Lower leg skin (tissue), 3 donors: ENCODE measurements at regions not wholly inside any gene's neighbourhood (a gene's known extent, or its start where the extent isn't known, plus 50 kb on each side); places are given as distances from the start of the nearest gene placed in this dataset.

Experiments used
- CTCF ChIP-seq, 3 donors: fragments of 450-650 bp; IDR thresholded peaks; one replicate each; pipeline ENCODE4 v1.5.1; 2016; ENCODE audit warnings: antibody characterized with exemption in 3 of 3, mild to moderate bottlenecking in 3 of 3, moderate library complexity in 2 of 3
- POLR2A ChIP-seq, 2 donors: fragments of 450-650 bp; IDR thresholded peaks; one replicate each; pipeline ENCODE4 v1.6.1; 2016 to 2017; ENCODE audit warnings: antibody characterized with exemption in 2 of 2, mild to moderate bottlenecking in 1 of 2, moderate library complexity in 1 of 2

GRCh38 chr22:48004038-48004437 is 1241.6 kb downstream of the TBC1D22A start:
- no peak for TF ChIP-seq CTCF (IDR thresholded peaks at IDR 0.05)
- TF ChIP-seq POLR2A (IDR thresholded peaks at IDR 0.05), result no peak
